Upper lobe of left lung (tissue), 6 donors: ENCODE measurements at regions not wholly inside any gene's neighbourhood (a gene's known extent, or its start where the extent isn't known, plus 50 kb on each side); places are given as distances from the start of the nearest gene placed in this dataset.

Source experiments
- ATAC-seq, 2 donors: fragments of 200-7000 bp; cut with Tn5 transposase; one replicate each; pipeline ENCODE4 v1.9.1; 2022; ENCODE audit warnings: mild to moderate bottlenecking in 2 of 2, moderate library complexity in 2 of 2; ENCODE audit not compliant: low FRiP score in 2 of 2
- DNase-seq, 2 donors: peaks; one replicate each; pipeline ENCODE4 v3.0.0-alpha.2; 2019 to 2020
- H3K27ac ChIP-seq, 4 donors: fragments of 200-600 bp; sonication (generic); one replicate each; pipeline ENCODE4 v1.5.1; 2016 to 2019
- H3K27me3 ChIP-seq, 4 donors: fragments of 200-600 bp; sonication (generic); one replicate each; pipeline ENCODE4 v1.5.1; 2017 to 2019
- H3K36me3 ChIP-seq, 4 donors: fragments of 200-600 bp; sonication (generic); one replicate each; pipeline ENCODE4 v1.5.1; 2016 to 2019
- H3K4me1 ChIP-seq, 4 donors: fragments of 200-600 bp; sonication (generic); one replicate each; pipeline ENCODE4 v1.5.1; 2018 to 2019
- H3K4me3 ChIP-seq, 4 donors: fragments of 200-600 bp; sonication (generic); one replicate each; pipeline ENCODE4 v1.5.1; 2017 to 2019; ENCODE audit warnings: mild to moderate bottlenecking in 2 of 4, moderate library complexity in 1 of 4
- H3K9me3 ChIP-seq, 4 donors: fragments of 200-600 bp; sonication (generic); one replicate each; pipeline ENCODE4 v1.5.1; 2018 to 2019
- CTCF ChIP-seq, 6 experiments: fragments of 450-650 bp in 4 of 6; fragments of 200-600 bp in 2 of 6; sonication (generic) in 2 of 6; IDR thresholded peaks; one replicate each; pipeline ENCODE4 v1.5.1; 2016 to 2019; ENCODE audit warnings: antibody characterized with exemption in 6 of 6
- EP300 ChIP-seq, 4 donors: sonication (generic); formaldehyde crosslinking; IDR thresholded peaks; one replicate each; pipeline ENCODE4 v1.5.1; 2017; ENCODE audit warnings: antibody characterized with exemption in 4 of 4, control low read depth in 2 of 4
- POLR2A ChIP-seq, 4 donors: fragments of 450-650 bp; IDR thresholded peaks; one replicate each; pipeline ENCODE4 v1.5.1; 2016 to 2017; ENCODE audit warnings: antibody characterized with exemption in 4 of 4, mild to moderate bottlenecking in 2 of 4
- POLR2AphosphoS5 ChIP-seq, 2 donors: sonication (generic); formaldehyde crosslinking; IDR thresholded peaks; one replicate each; pipeline ENCODE4 v1.5.1; 2017; ENCODE audit warnings: antibody characterized with exemption in 2 of 2
- WGBS, 2 donors: methylation state at CpG; one replicate each; pipeline ENCODE4 v1.1.5; 2017 to 2018; 5-methylcytosine and 5-hydroxymethylcytosine counted together
- donor health status: DM: no; HTN: no; CAD: no; lungs with moderate emphysema.
- donor health status: DM: no; HTN: yes; CAD: no; lungs with severe emphysema.

DNA sequence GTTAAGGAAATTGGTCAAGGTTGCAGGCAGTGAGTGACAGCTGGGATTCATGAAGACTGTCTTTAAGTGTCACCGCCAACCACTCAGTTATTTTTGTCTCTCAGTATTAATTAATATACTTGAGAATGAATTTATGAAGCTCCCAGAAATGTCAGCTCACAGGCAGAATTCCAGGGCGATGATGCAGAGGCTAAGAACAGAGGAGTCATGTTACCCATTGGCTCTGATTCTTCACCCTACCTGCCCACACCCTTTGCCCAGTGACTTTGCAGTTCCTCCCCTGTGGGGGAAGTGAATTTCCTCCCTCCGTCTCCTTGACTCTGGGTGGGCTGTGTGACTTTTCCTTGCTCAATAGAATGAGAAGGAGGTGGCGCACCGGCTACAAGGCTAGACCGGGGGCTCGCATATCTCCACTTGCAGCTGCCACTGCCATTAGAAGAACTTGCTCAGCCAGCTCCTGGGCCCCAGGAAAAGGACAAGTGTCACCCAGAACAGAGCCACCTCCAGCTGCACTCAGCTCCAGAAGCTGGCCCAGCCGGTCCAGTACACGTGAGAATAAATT, 157.1 kb upstream of the PRKCQ start:
- Histone ChIP-seq H3K27ac (no peak overlapping the region), H3K4me3 (no peak overlapping the region), H3K4me1 (peaks cover 0 to 10% (median 4%) of the 10 kb centered on the region in 4 donors), H3K36me3 (no peaks in the 10 kb centered on the region), H3K9me3 (no peaks in the 10 kb centered on the region), H3K27me3 (no peaks in the 10 kb centered on the region)
- 56 to 63% methylated on average over 5 to 9 of the region's 9 CpGs for WGBS, 2 donors
- no peak for TF ChIP-seq CTCF (IDR thresholded peaks at IDR 0.05)
- ATAC-seq (peak in 1 of 2 donors; percentile 31), DNase-seq (peak in 1 of 2 donors; percentile 15)

GRCh38 chr10:6734286-6734685, 154.2 kb upstream of the PRKCQ start:
- H3K4me1 ChIP-seq, result peaks cover 0 to 10% (median 4%) of the 10 kb centered on the region in 4 donors
- no peak overlapping the region for H3K4me3 ChIP-seq
- no peaks in the 10 kb centered on the region for H3K9me3 ChIP-seq
- DNase-seq (no peak), ATAC-seq (no peak)
- TF ChIP-seq POLR2AphosphoS5 (IDR thresholded peaks at IDR 0.05) (no peak), POLR2A (IDR thresholded peaks at IDR 0.05) (no peak), CTCF (IDR thresholded peaks at IDR 0.05) (no peak), EP300 (IDR thresholded peaks at IDR 0.05) (no peak)
- WGBS, 2 donors, result 82 to 87% methylated on average over 11 of the region's 11 CpGs
- no peaks in the 10 kb centered on the region for H3K27me3 ChIP-seq
- no peak overlapping the region for H3K27ac ChIP-seq
- no peaks in the 10 kb centered on the region for H3K36me3 ChIP-seq

GRCh38 chr10:6729861-6730344, 149.8 kb upstream of the PRKCQ start:
- Histone ChIP-seq H3K27me3 (no peaks in the 10 kb centered on the region), H3K36me3 (no peaks in the 10 kb centered on the region), H3K4me1 (no peaks in the 10 kb centered on the region), H3K4me3 (no peak overlapping the region), H3K27ac (no peak overlapping the region), H3K9me3 (no peaks in the 10 kb centered on the region)
- 10 to 12% methylated on average over 7 of the region's 7 CpGs for WGBS, 2 donors
- DNase-seq, result no peak
- TF ChIP-seq CTCF (IDR thresholded peaks at IDR 0.05) (no peak), POLR2AphosphoS5 (IDR thresholded peaks at IDR 0.05) (no peak), POLR2A (IDR thresholded peaks at IDR 0.05) (no peak), EP300 (IDR thresholded peaks at IDR 0.05) (no peak)
- no peak for ATAC-seq

DNA sequence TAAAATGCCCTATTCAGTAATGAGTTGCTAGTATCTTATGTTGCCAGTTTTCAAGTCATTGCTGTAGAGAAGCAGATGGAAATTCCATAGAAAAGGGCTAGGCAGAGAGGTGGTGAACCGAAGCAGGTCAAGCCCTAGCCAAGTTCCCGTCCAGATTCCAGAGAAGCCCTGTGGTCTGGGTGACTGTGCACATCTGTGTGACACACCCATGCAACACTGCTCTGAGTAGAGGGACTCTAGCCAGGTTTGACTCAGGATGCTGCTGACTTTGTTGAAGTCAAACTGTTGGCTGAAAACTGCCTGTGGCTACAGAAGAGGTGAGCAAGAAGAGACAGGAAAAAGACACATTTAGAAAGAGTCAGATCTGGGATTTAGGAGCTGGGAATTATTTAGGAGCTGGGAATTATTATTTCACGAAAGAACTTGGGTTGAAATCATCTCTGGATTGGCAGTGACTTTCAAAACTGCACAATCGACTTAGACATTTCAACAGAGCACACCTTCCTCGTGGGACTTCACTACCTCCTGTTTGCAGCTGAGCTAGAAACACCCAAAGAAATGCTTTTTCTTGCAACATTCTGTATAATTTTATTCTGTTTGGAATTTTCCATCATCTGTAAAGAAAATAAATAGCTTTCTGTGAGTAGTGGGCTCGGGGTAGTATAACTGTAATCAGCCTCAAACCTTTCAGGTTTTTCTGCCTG, 149.1 kb upstream of the PRKCQ start:
- no peaks in the 10 kb centered on the region for H3K9me3 ChIP-seq
- no peak overlapping the region for H3K4me3 ChIP-seq
- H3K27me3 ChIP-seq, result no peaks in the 10 kb centered on the region
- H3K36me3 ChIP-seq, result no peaks in the 10 kb centered on the region
- H3K4me1 ChIP-seq, result no peaks in the 10 kb centered on the region
- TF ChIP-seq POLR2AphosphoS5 (IDR thresholded peaks at IDR 0.05) (no peak), POLR2A (IDR thresholded peaks at IDR 0.05) (no peak), CTCF (IDR thresholded peaks at IDR 0.05) (no peak), EP300 (IDR thresholded peaks at IDR 0.05) (no peak)
- peak; percentile 35 to 51 for ATAC-seq
- H3K27ac ChIP-seq, result no peak overlapping the region
- WGBS, 2 donors, result 62 to 75% methylated on average over 6 of the region's 6 CpGs
- no peak for DNase-seq

GRCh38 chr10:6726924-6727323, 146.8 kb upstream of the PRKCQ start:
- Histone ChIP-seq H3K4me1 (peaks cover 0 to 4% (median 0%) of the 10 kb centered on the region in 4 donors), H3K27me3 (no peaks in the 10 kb centered on the region), H3K27ac (no peak overlapping the region), H3K4me3 (no peak overlapping the region), H3K36me3 (no peaks in the 10 kb centered on the region), H3K9me3 (no peaks in the 10 kb centered on the region)
- no peak for ATAC-seq
- DNase-seq, result no peak
- TF ChIP-seq CTCF (IDR thresholded peaks at IDR 0.05), result no peak
- no peak for TF ChIP-seq POLR2A (IDR thresholded peaks at IDR 0.05)
- no peak for TF ChIP-seq POLR2AphosphoS5 (IDR thresholded peaks at IDR 0.05)
- TF ChIP-seq EP300 (IDR thresholded peaks at IDR 0.05), result no peak
- WGBS, 2 donors, result 91 to 92% methylated on average over 3 of the region's 3 CpGs
